Astrocyte (in vitro differentiated cells and primary cell): ENCODE measurements at regions not wholly inside any gene's neighbourhood (a gene's known extent, or its start where the extent isn't known, plus 50 kb on each side); places are given as distances from the start of the nearest gene placed in this dataset.

Experiments used
- CTCF ChIP-seq: IDR thresholded peaks from 2 replicates; pipeline ENCODE4 v1.5.1; 2011; ENCODE audit warnings: low read depth, mild to moderate bottlenecking, inconsistent platforms, low read length, moderate library complexity; ENCODE audit not compliant: insufficient read depth
- EZH2 ChIP-seq: IDR thresholded peaks from 2 replicates; pipeline ENCODE4 v1.6.1; 2012; ENCODE audit warnings: mild to moderate bottlenecking, low read length, inconsistent platforms; ENCODE audit not compliant: insufficient read depth

GRCh38 chr20:51969191-51969590 lies 166.9 kb upstream of the SALL4 start:
- no peak for TF ChIP-seq EZH2
- no peak for TF ChIP-seq CTCF
